Calu3 (cell line): ENCODE measurements at regions not wholly inside any gene's neighbourhood (a gene's known extent, or its start where the extent isn't known, plus 50 kb on each side); places are given as distances from the start of the nearest gene placed in this dataset.

Source experiments
- BruUV-seq: library from RNA; stranded (reverse); fragments of 400-500 nt; replicated peaks from 2 replicates; lab custom pipeline; 2021; lab: Mats Ljungman, UMichigan
- CTCF ChIA-PET: fragments of 300-600 bp; sonication (Branson Sonifier 250); formaldehyde crosslinking; loops from one replicate; lab custom pipeline; 2022; ENCODE audit warnings: antibody characterized with exemption; lab: Charles Lee
- DNase-seq: peaks from one replicate; pipeline ENCODE4 v3.0.0; 2022
- H3K27ac Mint-ChIP-seq: one replicate; pipeline ENCODE4 v1.8.0; 2022; ENCODE audit warnings: mixed read lengths; ENCODE audit not compliant: unreplicated experiment
- H3K27me3 Mint-ChIP-seq: one replicate; pipeline ENCODE4 v1.8.0; 2022; ENCODE audit warnings: mixed read lengths; ENCODE audit not compliant: unreplicated experiment
- H3K36me3 Mint-ChIP-seq: one replicate; pipeline ENCODE4 v1.8.0; 2022; ENCODE audit warnings: mild to moderate bottlenecking, moderate library complexity, mixed read lengths; ENCODE audit not compliant: insufficient read depth, unreplicated experiment
- H3K4me1 Mint-ChIP-seq: one replicate; pipeline ENCODE4 v1.8.0; 2022; ENCODE audit warnings: mild to moderate bottlenecking, low read depth, mixed read lengths; ENCODE audit not compliant: unreplicated experiment
- H3K4me3 Mint-ChIP-seq: one replicate; pipeline ENCODE4 v1.8.0; 2022; ENCODE audit warnings: mild to moderate bottlenecking, low read depth, moderate library complexity, mixed read lengths; ENCODE audit not compliant: unreplicated experiment
- H3K9me3 Mint-ChIP-seq: one replicate; pipeline ENCODE4 v1.8.0; 2022; ENCODE audit warnings: low read depth, mixed read lengths; ENCODE audit not compliant: unreplicated experiment
- CTCF ChIP-seq: fragments of 200-600 bp; IDR thresholded peaks from one replicate; pipeline ENCODE4 v1.8.0; 2022; ENCODE audit warnings: antibody characterized with exemption; ENCODE audit not compliant: unreplicated experiment
- intact Hi-C: fragments of 100-400 bp; cut with micrococcal nuclease; formaldehyde crosslinking; loops from one replicate; pipeline ENCODE4 v1.10.0; 2022; ENCODE audit not compliant: unreplicated experiment

GRCh38 chr13:99721606-99722337 lies 220.5 kb downstream of the TM9SF2 start:
- no TSS peak for BruUV-seq
- intact Hi-C loops = no loop called here
- no peaks in the 10 kb centered on the region for H3K9me3 Mint-ChIP-seq
- no peaks in the 10 kb centered on the region for H3K4me1 Mint-ChIP-seq
- no peak for DNase-seq
- H3K27ac Mint-ChIP-seq = no peak overlapping the region
- no peaks in the 10 kb centered on the region for H3K36me3 Mint-ChIP-seq
- TF ChIP-seq CTCF = no peak
- no peaks in the 10 kb centered on the region for H3K27me3 Mint-ChIP-seq
- H3K4me3 Mint-ChIP-seq = no peak overlapping the region
- CTCF ChIA-PET = no interaction called here

- Mint-ChIP-seq H3K4me3 (no peak overlapping the region), H3K4me1 (no peaks in the 10 kb centered on the region), H3K27ac (no peak overlapping the region), H3K36me3 (no peaks in the 10 kb centered on the region), H3K9me3 (no peaks in the 10 kb centered on the region), H3K27me3 (no peaks in the 10 kb centered on the region)
- BruUV-seq = no TSS peak
- intact Hi-C loops = no loop called here
- TF ChIP-seq CTCF = no peak
- DNase-seq = no peak
- CTCF ChIA-PET = no interaction called here
Observed at GRCh38 chr13:99717959-99718674, 216.8 kb downstream of the TM9SF2 start.

DNA sequence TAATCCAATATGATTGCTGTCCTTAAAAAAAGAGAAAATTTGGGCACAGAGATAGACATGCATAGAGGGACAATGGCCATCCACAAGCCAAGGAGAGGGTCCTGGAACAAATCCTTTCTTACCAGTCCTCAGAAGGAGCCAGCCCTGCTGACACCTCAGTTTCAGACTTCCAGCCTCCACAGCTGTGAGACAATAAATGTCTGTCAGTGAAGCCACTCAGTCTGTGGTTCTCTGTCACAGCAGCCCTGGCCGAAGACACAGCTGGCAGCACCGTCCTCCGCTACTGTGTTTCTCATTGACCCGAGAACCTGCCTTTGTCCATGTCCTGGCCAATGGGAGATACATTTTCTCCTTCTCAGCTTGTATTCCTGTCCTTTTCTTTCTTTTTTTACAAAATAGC lies 207.9 kb downstream of the TM9SF2 start:
- no TSS peak for BruUV-seq
- no peaks in the 10 kb centered on the region for H3K36me3 Mint-ChIP-seq
- H3K4me1 Mint-ChIP-seq = no peaks in the 10 kb centered on the region
- H3K27ac Mint-ChIP-seq = no peak overlapping the region
- H3K4me3 Mint-ChIP-seq = no peak overlapping the region
- CTCF ChIA-PET = no interaction called here
- intact Hi-C loops = no loop called here
- no peaks in the 10 kb centered on the region for H3K9me3 Mint-ChIP-seq
- H3K27me3 Mint-ChIP-seq = no peaks in the 10 kb centered on the region
- no peak for TF ChIP-seq CTCF
- no peak for DNase-seq

DNA sequence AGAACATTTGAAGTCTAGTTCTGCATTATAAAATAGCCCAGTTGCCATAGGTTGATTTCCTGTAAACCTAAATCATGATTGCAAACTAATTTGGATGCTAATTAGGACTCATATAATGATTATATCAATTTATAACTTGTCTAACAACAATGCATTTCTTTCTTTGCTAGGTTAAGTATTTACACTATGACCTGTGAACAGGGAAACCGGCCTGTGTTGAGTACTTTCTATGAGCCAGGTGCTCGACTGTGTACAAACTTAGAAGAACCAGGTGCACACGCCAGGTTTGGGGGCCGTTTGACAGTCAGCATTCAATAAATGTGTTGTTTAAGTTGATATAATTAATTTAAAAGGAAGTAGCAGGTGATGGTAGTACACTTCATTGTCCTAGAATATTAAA lies 203.1 kb downstream of the TM9SF2 start:
- CTCF ChIA-PET = no interaction called here
- no peaks in the 10 kb centered on the region for H3K27me3 Mint-ChIP-seq
- BruUV-seq = no TSS peak
- H3K4me3 Mint-ChIP-seq = no peak overlapping the region
- intact Hi-C loops = no loop called here
- H3K27ac Mint-ChIP-seq = no peak overlapping the region
- TF ChIP-seq CTCF = no peak
- H3K9me3 Mint-ChIP-seq = no peaks in the 10 kb centered on the region
- DNase-seq = no peak
- no peaks in the 10 kb centered on the region for H3K36me3 Mint-ChIP-seq
- no peaks in the 10 kb centered on the region for H3K4me1 Mint-ChIP-seq
